MCF 10A (cell line): ENCODE measurements at regions not wholly inside any gene's neighbourhood (a gene's known extent, or its start where the extent isn't known, plus 50 kb on each side); places are given as distances from the start of the nearest gene placed in this dataset.

Experiments used
- BruUV-seq: library from RNA; stranded (reverse); fragments of 400-500 nt; replicated peaks from 2 replicates; lab custom pipeline; 2021; lab: Mats Ljungman, UMichigan
- CTCF ChIA-PET: fragments of 300-600 bp; sonication (Branson Sonifier 250); formaldehyde crosslinking; extraction: SDS; loops from one replicate; lab custom pipeline; 2021; ENCODE audit warnings: antibody characterized with exemption, inconsistent platforms; lab: Yijun Ruan, JAX
- POLR2A ChIA-PET: fragments of 300-600, 350-650 bp; sonication (Branson Sonifier 250); formaldehyde crosslinking; extraction: SDS; loops from one replicate; lab custom pipeline; 2020; ENCODE audit warnings: antibody characterized with exemption, inconsistent platforms; lab: Yijun Ruan, JAX
- DNase-seq: peaks from one replicate; pipeline ENCODE4 v3.0.0-alpha.2; 2018; ENCODE audit not compliant: unreplicated experiment
- H3K27ac Mint-ChIP-seq: one replicate; pipeline ENCODE4 v1.8.0; 2022; ENCODE audit warnings: mild to moderate bottlenecking, low read depth, mixed read lengths; ENCODE audit not compliant: unreplicated experiment
- H3K27me3 Mint-ChIP-seq: one replicate; pipeline ENCODE4 v1.8.0; 2022; ENCODE audit warnings: mixed read lengths; ENCODE audit not compliant: insufficient read depth, unreplicated experiment
- H3K36me3 Mint-ChIP-seq: one replicate; pipeline ENCODE4 v1.8.0; 2022; ENCODE audit warnings: mild to moderate bottlenecking, moderate library complexity, mixed read lengths; ENCODE audit not compliant: insufficient read depth, unreplicated experiment
- H3K4me1 Mint-ChIP-seq: one replicate; pipeline ENCODE4 v1.8.0; 2022; ENCODE audit warnings: mixed read lengths; ENCODE audit not compliant: insufficient read depth, unreplicated experiment
- H3K4me3 Mint-ChIP-seq: one replicate; pipeline ENCODE4 v1.8.0; 2022; ENCODE audit warnings: mild to moderate bottlenecking, moderate library complexity, mixed read lengths; ENCODE audit not compliant: unreplicated experiment
- H3K9me3 Mint-ChIP-seq: one replicate; pipeline ENCODE4 v1.8.0; 2022; ENCODE audit warnings: mixed read lengths; ENCODE audit not compliant: unreplicated experiment
- CTCF ChIP-seq: fragments of 200-600 bp; IDR thresholded peaks from one replicate; pipeline ENCODE4 v1.8.0; 2022; ENCODE audit warnings: antibody characterized with exemption, mild to moderate bottlenecking; ENCODE audit not compliant: unreplicated experiment
- intact Hi-C: fragments of 100-400 bp; cut with micrococcal nuclease; formaldehyde crosslinking; loops from 2 replicates; pipeline ENCODE4 v1.14.1; 2022

GRCh38 chr11:41955635-41956400, 496.4 kb upstream of the LRRC4C start:
- DNase-seq, result no peak
- Mint-ChIP-seq H3K9me3 (no peaks in the 10 kb centered on the region), H3K4me3 (no peak overlapping the region), H3K27me3 (no peaks in the 10 kb centered on the region), H3K36me3 (no peaks in the 10 kb centered on the region), H3K4me1 (peaks cover 11% of the 10 kb centered on the region), H3K27ac (no peak overlapping the region)
- ChIA-PET POLR2A (no interaction called here), CTCF (interaction anchor here (0.7 kb wide), 1 partner anchor 116 kb away, joined by 3 read pairs; no protein-coding TSS in a partner anchor)
- BruUV-seq, result no TSS peak
- intact Hi-C loops, result no loop called here
- TF ChIP-seq CTCF, result no peak

- H3K4me3 Mint-ChIP-seq, result no peak overlapping the region
- no peak for TF ChIP-seq CTCF
- H3K9me3 Mint-ChIP-seq, result no peaks in the 10 kb centered on the region
- intact Hi-C loops, result no loop called here
- no TSS peak for BruUV-seq
- H3K4me1 Mint-ChIP-seq, result no peaks in the 10 kb centered on the region
- POLR2A ChIA-PET, result no interaction called here
- DNase-seq, result no peak
- no peak overlapping the region for H3K27ac Mint-ChIP-seq
- no peaks in the 10 kb centered on the region for H3K36me3 Mint-ChIP-seq
- CTCF ChIA-PET, result no interaction called here
- no peaks in the 10 kb centered on the region for H3K27me3 Mint-ChIP-seq
Observed at GRCh38 chr11:41963406-41963805, 504.0 kb upstream of the LRRC4C start.

- Mint-ChIP-seq H3K27me3 (no peaks in the 10 kb centered on the region), H3K4me3 (no peak overlapping the region), H3K27ac (no peak overlapping the region), H3K9me3 (peaks cover 8% of the 10 kb centered on the region), H3K36me3 (no peaks in the 10 kb centered on the region), H3K4me1 (no peaks in the 10 kb centered on the region)
- intact Hi-C loops, result no loop called here
- no peak for TF ChIP-seq CTCF
- no peak for DNase-seq
- ChIA-PET POLR2A (no interaction called here), CTCF (no interaction called here)
- BruUV-seq, result no TSS peak
Observed at GRCh38 chr11:41970681-41971080, 511.2 kb upstream of the LRRC4C start.

- intact Hi-C loops, result no loop called here
- POLR2A ChIA-PET, result no interaction called here
- BruUV-seq, result no TSS peak
Observed at GRCh38 chr11:41971592-41971991, 512.1 kb upstream of the LRRC4C start.

More at GRCh38 chr11:41971592-41971991, 512.1 kb upstream of the LRRC4C start:
- H3K27me3 Mint-ChIP-seq, result no peaks in the 10 kb centered on the region
- TF ChIP-seq CTCF, result no peak
- H3K27ac Mint-ChIP-seq, result no peak overlapping the region
- CTCF ChIA-PET, result no interaction called here
- H3K4me3 Mint-ChIP-seq, result no peak overlapping the region
- no peak for DNase-seq
- H3K36me3 Mint-ChIP-seq, result no peaks in the 10 kb centered on the region
- H3K4me1 Mint-ChIP-seq, result no peaks in the 10 kb centered on the region
- H3K9me3 Mint-ChIP-seq, result peaks cover 8% of the 10 kb centered on the region
